Activated CD4-positive, CD25-positive, alpha-beta regulatory T cell treated with anti-CD3 and anti-CD28 coated beads, Interleukin-2, amount 50 U/mL, for 72 hours (primary cell): ENCODE measurements at regions not wholly inside any gene's neighbourhood (a gene's known extent, or its start where the extent isn't known, plus 50 kb on each side); places are given as distances from the start of the nearest gene placed in this dataset.

ENCODE experiments used
- DNase-seq: peaks from one replicate; pipeline ENCODE4 v3.0.0; 2021

DNA sequence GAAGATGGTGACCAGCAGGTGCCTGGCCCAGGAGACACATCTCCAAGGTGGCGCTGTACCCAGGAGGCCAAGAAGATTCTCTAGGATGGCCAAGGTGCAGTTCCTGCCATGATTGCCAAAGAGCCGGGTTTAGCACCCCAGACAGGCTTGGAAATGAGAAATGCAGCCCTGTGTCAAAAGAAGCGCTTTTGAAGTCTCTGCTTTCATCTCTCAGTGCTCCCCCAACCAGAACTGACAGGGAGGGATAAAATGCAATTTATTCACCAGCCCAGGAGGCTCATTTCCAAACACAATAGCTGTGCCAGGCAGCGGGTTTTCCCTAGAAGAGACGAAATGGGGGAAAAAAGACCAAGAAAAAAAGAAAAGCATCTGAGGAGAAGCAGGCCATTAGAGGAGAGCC lies 195.9 kb upstream of the NCAM1 start:
- DNase-seq = no peak

DNA sequence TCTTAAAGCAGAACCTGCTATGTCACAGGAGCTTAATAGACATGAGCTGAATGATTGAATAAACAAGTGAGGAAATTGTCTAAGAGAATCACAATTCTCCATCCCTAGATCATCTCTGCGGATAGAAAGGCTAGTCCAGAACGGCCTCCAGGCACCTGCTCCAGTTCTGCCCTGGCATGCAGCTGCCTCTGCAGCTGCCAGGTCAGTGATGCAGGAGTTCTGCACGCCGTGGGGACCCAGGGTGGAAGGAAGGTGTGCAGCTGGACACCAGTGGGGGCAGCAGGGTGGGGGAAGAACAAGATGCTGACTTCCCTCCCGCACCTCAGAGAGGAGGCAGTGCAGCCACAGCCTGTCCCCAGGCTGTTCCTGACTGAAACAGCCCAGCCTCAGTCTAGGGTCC lies 192.1 kb upstream of the NCAM1 start:
- no peak for DNase-seq

DNA sequence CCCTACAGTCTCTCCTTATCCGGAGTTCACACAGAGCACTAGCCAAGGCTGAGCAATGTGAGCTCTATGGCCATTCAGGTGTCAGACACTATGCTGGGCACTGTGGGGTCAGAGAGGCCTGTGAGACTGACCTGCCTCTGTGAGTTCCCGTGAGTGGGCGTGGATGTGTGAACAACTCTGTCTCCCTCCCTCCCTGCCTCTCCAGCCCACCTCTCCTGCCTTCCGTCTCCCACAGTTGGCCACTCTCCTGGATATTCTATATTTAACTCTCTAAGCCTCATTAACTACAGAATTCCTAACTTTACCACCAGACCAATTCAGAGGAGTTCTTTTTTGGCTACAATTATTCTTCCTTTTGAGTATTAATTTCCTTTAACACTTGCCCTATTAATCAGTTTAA lies 191.6 kb upstream of the NCAM1 start:
- no peak for DNase-seq

DNA sequence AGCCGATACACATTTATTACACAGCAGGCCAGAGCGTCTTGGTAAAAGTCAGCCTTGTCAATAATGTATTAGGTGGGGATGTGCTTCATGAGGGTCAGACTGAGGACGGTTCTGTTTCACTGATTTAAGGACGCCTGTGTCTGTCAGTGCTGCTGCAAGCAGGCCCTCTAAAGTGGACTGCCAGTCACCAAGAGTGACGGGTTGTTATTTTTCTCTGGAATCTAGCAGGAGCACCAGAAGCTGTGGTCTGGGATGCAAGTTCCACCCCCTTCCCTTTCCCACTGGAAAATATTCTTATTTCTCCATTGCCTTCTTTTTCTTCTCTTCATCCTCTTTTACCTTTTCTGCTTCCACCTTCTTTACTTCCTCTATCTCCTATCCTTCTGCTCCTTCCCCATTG lies 191.2 kb upstream of the NCAM1 start:
- no peak for DNase-seq

DNA sequence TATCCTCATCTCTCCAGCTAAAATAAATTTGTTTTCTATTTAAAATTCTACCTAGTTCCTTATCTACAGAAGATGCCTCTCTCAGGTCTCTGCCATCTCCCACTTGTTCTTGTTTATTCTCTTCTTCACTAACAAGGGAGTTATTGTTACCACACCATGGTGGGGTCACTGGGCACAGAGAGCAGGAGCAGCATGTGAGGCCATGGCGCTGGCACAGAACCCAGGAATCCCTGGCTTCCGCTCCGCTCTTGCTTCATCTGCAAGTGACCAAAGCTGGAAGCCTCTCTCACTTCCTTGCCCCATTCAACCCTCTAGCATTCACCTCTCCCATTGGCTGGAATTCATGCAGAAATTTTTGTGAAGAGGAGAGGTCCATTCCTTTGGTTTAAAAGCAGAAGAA lies 190.7 kb upstream of the NCAM1 start:
- DNase-seq = no peak

DNA sequence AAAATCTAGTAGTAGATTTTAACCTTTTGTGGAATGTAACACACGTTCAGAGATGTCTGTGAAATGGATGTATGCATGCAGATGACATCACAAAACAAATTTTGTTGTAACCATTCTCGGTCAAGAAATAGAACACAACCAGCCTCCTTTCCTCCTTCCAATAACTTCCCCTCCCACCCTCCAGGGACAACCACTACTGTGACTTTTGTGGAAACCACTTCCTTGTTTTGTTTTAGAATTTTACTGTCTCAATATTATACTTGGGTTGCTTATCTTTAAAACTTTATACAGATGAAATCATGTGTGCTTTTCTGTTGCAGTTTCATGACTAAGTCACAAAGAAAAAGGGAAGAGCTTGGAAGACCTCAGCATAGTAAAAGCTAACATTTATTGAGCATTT lies 189.4 kb upstream of the NCAM1 start:
- DNase-seq = no peak

DNA sequence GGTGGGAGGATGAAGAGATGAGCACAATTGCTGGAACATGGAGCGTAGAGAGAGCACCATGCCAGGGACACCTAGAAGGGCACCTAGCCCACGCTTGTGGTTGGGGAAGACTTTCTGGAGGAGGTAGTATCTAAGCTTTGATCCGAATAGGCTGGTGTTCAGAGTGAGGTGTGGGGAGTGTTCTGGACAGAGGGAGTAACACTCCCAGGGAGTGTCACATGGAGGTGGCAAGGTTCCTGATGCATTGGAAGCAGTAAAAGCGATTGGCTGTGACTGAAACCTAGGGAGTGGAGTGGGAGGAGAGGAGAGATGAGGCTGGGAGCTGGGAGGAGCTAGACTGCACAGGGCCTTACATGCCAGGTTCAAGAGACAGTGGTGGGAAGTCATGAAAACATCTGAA lies 188.0 kb upstream of the NCAM1 start:
- no peak for DNase-seq

DNA sequence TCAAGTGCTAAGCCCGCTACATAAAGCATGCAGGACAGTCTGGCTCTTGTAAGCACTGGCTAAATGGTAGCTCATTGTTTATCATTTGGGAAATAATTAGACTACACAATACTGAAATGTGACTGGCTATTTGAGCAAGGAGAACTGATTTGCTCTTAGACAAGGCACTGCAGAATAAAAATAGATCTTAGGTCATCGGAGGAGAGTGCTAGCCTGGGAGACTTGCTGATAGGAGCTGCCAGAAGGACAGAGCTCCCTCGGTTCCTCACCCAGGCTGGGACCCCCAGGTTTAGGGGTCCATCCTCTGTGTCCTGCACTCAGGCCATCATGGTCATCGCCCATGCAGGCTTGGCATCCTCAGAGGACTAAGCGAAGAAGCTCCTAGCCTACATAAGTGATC lies 184.4 kb upstream of the NCAM1 start:
- DNase-seq = no peak

DNA sequence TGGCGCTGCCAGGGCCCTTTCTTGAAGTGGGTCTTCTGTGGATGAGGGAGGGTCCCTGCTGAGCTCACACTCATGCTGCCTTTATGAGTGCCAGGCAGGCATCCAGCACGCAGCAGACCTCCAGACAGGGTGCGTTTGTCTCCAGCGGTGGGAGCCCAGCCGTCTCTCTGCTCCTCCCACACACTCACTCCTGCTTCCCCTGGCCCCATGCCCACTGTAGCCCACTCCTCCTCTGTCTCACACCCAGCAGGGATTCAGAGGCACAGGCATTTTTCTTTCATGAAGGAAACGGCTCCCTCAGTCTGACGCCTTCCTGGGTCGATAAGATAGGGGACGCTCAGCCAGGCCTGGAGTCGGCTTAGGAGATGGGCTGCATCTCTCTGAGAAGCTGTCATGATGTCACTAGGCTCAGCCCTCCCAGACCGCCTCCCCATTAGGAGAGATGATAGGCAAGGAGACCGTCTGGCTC lies 183.9 kb upstream of the NCAM1 start:
- no peak for DNase-seq

DNA sequence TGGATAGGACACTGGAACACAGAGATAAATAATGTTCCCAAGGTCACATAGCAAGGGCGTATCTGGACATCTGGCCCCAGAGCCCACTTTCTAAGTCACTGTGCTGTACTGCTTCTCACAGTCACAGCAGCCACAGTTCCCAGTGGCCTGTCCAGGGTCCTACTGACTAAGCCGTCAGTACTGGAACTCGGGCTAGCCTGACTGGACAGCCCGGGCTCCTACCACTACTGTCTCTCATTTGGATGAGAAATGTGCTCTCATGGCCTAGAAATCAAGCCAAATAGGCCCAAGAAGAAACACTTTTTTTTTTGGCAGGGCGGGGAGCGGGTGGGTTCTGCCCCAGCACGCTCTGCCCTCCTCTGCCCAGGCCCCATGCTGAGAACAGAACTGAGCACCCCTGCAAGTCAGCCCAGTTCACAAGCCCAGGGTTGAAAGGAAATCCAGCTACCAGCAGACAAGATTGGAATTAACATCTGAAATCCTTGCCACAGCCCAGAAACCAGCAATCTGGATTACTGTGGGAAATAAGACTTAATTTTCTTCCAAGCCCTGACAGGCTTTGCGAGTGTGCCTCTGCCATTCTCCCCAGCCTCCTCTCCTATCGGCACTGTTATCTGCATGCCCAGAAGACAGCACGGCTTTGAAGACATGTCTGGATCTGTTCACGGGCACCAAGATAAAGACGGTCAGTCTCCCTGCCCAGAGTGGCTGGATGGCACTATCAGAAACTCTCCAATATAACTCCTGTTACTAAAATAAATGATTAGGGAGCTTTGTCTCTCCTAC lies 182.9 kb upstream of the NCAM1 start:
- no peak for DNase-seq

DNA sequence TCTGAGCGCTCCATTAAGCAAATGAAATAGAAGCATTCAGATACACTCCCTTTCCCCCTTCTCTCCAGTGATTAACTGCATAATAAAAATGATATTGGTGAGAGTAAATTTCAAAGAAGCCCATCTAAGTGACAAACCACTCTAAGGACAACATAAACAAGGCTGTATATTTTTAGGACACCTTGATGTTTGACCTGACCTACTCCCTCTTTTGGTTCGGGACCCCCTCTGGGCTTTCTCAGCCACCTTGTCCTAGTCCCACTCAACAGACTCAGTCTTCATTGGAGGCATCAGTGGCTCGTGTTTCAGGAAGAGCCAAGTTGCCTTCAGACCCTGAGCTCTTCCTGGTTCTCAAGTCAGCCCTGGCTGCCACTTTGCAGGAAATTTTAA lies 182.3 kb upstream of the NCAM1 start:
- DNase-seq = no peak

DNA sequence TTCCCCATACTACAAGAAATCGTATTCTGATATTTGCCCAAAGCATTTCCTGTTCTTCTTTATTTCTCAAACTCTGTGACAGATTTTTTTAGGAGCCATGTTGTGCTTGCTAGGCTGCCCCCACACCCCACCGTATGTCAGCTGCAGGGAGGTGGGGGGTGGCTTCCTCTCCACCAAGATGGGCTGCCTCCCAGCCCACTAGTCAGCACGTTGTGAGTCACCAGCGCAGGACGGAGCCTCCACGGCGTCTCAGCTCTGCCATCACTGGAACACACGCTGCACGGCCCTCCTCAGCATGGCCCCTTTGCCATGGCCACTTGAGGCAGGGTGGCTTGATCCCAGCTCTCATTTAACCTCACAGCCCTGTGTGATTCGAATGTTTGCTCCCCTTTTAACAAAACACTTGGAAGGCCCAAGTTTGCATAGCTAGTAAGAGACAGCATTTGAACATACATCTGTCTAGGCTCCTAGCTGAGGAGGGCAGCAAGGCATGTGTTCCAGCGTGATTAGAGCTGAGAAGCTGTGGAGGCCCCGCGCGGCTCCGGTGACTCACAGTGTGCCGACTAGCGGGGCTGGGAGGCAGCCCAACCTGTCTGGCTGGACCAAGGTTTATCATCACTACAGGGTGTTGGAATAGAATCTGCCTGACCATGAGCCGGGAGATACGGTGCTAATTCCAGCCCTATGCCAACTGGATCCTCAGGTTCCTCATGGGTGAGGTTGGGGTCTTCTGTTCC lies 180.7 kb upstream of the NCAM1 start:
- no peak for DNase-seq

DNA sequence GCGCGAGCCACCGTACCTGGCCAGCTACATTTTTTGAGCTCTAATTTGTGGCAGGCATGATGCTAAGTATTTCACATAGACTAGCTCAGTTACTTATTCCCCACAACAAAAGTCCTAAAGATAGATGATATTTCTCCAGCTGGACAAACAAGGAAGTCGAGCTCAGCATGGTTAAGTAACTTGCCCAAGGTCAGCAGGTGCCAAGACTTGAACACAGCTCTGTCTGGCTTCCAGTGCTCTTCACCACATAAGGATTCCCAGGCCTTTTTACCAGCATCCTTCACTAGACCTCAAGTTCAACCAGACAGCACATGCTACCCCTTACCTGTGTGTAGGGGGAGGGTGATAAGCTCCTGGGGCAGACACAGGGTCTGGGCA lies 177.3 kb upstream of the NCAM1 start:
- DNase-seq = no peak

DNA sequence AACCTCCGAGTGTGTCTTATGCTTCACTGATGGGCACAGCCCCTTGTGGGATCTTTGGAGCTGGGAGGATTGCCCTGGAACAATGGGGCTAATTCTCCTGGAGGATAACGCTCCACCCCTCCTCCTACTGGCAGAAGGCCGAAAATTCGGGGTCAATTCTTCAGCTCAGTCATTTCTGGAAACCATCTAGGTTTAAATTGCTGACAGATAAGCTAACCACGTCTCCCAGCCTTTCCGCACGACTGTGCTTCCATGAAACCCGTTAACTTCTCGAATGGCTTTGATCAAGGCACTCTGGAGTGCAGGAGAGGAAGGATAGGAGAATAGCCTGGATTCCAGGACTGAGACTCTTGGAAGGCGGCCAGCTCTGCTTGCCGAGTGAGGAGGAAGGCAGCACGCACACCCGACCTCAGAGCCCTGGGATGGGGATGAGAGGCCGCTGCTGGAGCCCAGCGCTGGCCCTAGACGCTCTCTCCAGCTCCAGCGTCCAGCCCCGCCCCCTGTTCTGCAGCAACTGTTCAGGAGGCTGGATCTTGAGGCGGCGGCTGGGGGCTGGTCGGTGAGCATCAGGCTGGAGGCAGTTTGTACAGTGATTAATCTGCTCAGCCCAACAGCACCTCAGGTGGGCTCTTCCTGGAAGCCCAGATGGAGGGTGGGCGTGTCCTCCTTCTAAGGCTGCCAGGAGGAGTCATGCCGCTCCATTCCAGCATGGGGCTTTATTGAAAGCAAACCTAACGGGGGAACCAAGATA lies 176.7 kb upstream of the NCAM1 start:
- no peak for DNase-seq

DNA sequence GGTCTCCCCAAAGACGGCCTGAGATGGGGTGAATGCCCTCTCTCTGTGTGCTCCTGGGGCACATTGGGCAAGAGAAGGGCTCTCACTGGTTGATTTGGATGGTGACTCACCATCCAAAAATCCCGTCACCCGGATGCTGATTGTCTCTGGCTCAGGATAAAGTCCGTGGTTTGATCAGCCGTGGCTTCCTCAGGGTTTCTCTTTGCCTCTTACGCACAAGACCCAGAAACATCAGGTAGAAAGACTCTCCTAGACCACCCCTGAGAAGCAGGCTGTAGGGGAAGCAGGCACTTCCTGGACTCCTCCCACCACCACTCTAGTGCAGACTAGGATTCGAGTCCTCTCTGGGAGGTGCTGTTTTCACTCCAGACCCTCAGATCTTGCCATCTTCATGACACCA lies 176.1 kb upstream of the NCAM1 start:
- DNase-seq = no peak

DNA sequence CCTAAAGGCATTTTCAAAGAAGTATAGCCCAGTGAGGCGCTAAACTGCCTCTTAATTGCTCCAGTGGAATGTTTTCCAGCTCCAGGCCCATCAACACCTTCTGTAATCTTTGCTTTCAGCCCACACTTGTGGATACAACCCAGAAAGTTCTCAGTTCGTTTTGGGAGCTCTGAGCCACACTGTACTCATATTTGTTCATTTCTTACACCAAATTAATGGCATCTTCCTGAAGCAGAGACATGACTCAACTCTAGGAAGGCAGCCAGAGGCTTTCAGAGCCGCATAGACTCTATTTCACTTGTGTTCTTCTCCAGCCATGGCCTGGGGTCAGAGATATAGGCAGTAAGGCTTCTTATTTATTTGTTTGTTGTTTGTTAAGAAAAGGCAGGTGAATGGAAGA lies 175.5 kb upstream of the NCAM1 start:
- no peak for DNase-seq

DNA sequence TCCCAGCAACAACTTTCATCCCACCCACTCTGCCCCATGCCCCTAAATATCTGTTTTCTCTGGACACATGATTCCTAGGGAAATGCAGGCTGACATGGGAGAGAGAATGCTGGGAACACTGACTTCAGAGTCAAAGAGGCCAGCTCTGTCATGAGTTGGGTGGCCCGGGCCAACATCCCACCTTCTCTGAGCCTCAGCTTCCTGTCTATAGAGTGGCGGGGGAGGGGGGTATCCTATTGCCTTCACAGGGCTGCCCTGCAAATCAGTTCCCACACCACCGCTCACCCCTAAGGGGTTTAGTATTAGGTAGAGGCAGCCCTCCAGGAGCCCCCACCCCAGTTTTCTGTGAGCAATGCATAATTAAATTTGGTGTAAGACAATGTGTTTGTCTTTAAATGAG lies 175.0 kb upstream of the NCAM1 start:
- DNase-seq = no peak

DNA sequence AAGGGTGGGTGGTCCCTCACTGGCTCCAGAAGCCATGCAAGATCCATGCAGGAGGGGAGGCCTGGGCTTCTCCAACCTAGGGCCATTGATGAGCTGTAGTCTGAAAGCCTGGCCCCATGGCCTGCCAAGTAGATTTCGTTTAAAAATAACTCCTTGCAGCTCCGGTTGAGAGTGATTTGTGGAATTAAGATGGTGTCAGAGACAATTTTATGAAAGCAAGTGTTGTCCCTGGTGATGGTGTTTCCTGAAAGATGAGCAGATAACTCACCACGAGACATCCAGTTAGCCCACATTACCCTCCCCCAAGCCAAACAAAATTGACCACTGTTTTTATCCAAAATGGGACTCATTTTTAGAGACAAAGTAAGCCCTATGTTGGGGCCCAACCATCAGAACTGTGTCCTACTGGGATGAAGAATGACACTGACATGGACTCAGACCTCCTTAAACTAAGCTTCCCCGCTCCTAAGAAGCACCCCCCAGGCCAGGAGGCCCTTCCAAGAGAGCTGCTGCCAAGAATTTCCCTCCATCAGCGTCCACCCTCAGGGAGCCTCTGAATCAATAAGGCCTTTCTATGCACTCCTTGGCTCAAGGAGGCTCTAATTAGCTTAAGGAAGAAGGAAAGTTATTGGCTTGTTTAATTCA lies 174.2 kb upstream of the NCAM1 start:
- DNase-seq = no peak

DNA sequence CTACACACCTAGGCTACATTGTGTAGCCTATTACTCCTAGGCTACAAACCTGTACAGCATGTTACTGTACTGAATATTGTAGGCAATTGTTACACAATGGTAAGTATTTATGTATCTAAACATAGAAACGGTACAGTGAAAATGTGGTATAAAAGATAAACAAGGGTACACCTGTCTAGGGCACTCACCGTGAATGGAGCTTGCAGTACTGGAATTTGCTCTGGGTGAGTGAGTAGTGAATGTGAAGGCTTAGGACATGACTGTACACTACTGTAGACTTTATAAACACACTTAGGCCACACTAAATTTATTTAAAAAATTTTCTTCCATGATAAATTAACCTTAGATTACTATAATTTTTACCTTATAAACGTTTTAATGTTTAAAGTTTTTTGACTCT lies 171.7 kb upstream of the NCAM1 start:
- no peak for DNase-seq

DNA sequence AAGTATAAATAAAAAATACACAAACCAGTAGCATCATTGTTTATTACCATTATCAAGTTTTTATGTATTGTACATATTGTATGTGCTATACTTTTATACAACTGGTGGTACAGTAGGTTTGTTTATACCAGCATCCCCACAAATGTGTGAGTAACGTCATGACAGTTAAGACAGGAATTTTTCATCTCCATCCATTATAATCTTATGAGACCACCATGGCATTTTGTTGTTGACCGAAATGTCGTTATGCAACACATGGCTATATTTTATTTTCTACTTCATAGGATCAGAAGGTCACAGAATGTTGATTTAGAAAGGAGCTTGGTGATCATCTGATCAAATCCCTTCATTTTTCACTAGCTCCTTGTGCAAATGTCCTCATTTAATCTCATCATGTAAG lies 170.9 kb upstream of the NCAM1 start:
- DNase-seq = no peak

DNA sequence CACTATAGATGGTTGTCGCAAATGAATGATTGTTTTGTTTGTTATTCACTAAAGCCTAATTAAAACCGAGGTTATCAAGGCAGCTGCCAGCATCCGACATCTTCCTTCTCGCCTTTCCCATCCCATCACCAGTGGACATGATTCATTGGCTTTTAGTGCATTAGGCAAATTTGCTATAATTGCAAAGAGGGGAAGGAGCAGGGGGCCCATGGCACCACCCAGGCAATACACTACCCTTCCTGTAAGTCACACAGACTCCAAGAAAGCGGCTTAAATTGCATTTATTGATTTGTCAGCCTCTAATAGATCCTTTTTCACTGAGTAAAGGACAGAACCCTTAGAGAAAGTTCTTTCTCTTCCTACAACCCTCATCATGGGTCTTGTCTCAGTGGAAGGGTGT lies 169.2 kb upstream of the NCAM1 start:
- DNase-seq = no peak

DNA sequence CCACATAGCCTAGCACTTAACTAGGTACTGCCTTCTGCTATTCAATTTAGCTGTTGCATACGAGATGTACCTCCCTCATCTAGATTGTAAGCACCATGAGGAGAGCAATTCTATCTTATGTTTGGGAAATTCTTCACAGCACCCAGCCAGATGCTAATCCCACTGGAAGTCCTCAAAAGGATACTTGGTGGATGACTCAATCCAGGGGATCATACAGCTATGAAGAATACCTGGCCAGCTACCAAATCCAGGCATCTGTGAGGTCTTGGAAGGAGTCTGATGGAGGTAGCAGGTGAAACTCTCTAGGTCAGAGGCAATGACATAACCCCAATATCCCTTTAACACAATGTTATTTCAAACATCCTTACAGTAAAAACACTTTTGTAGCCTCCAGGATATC lies 167.8 kb upstream of the NCAM1 start:
- no peak for DNase-seq

DNA sequence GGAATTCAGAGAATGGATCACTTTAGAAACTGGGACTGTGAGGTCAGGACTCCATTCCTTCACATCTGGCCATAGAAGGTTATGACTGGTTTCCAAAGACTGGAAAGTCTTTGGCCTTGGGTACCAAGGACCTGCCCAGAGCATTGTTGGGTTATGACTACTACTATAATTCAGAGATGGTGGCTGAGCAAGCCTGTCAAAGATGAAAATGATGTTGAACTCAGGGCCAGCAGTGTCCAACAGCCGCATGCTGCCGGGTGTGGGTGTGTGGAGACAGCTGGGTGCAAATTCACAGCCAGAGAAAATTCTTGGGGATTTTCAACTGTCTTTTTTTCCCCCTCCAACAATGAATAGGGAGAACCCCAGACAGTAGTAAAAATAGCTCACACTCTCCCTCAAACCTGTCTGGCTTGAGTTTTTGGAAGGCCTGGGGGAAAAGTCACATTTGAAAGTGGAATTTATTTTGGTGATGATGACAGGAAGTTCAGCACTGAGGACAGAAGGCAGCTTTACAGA lies 166.8 kb upstream of the NCAM1 start:
- no peak for DNase-seq
